ENCODE measurements at regions not wholly inside any gene's neighbourhood (a gene's known extent, or its start where the extent isn't known, plus 50 kb on each side); places are given as distances from the start of the nearest gene placed in this dataset.

GRCh38 chr2:193527146-193527545, 1332.4 kb upstream of the TMEFF2 start:
- no peak for DNase-seq
- Histone ChIP-seq H3K79me2 (ENCODE audit: low read length) (no peaks in the 10 kb centered on the region), H3K9me3 (ENCODE audit: low read length) (peaks cover 7% of the 10 kb centered on the region; the same call in 1 of the 2 replicates), H3K9ac (ENCODE audit: low read length) (no peak overlapping the region), H3K27ac (ENCODE audit: low read length) (no peak overlapping the region), H3K4me3 (ENCODE audit: low read length) (no peak overlapping the region), H3K36me3 (ENCODE audit: insufficient read depth, low read length) (no peaks in the 10 kb centered on the region), H3K4me2 (ENCODE audit: low read depth, low read length, poor library complexity, severe bottlenecking) (no peak overlapping the region), H3K27me3 (ENCODE audit: low read length) (no peaks in the 10 kb centered on the region), H3K9me2 (replicated peaks; ENCODE audit: insufficient read depth, low read length) (no peaks in the 10 kb centered on the region), H2AFZ (ENCODE audit: low read length) (no peak overlapping the region), H3K4me1 (ENCODE audit: low read length) (no peaks in the 10 kb centered on the region), H4K20me1 (ENCODE audit: insufficient read depth, low read depth, low read length) (no peaks in the 10 kb centered on the region)

GRCh38 chr2:193523662-193524061, 1328.9 kb upstream of the TMEFF2 start:
- Histone ChIP-seq H3K36me3 (ENCODE audit: insufficient read depth, low read length) (no peaks in the 10 kb centered on the region), H3K27ac (ENCODE audit: low read length) (no peak overlapping the region), H3K9me3 (ENCODE audit: low read length) (peaks cover 3% of the 10 kb centered on the region; the same call in 1 of the 2 replicates), H3K4me1 (ENCODE audit: low read length) (no peaks in the 10 kb centered on the region), H3K4me3 (ENCODE audit: low read length) (no peak overlapping the region), H3K9me2 (replicated peaks; ENCODE audit: insufficient read depth, low read length) (no peaks in the 10 kb centered on the region), H3K79me2 (ENCODE audit: low read length) (no peaks in the 10 kb centered on the region), H3K4me2 (ENCODE audit: low read depth, low read length, poor library complexity, severe bottlenecking) (no peak overlapping the region), H3K9ac (ENCODE audit: low read length) (no peak overlapping the region), H2AFZ (ENCODE audit: low read length) (no peak overlapping the region), H4K20me1 (ENCODE audit: insufficient read depth, low read depth, low read length) (no peaks in the 10 kb centered on the region), H3K27me3 (ENCODE audit: low read length) (no peaks in the 10 kb centered on the region)
- no peak for DNase-seq

- Histone ChIP-seq H3K27me3 (ENCODE audit: low read length) (no peaks in the 10 kb centered on the region), H3K79me2 (ENCODE audit: low read length) (no peaks in the 10 kb centered on the region), H3K9ac (ENCODE audit: low read length) (no peak overlapping the region), H2AFZ (ENCODE audit: low read length) (no peak overlapping the region), H3K4me1 (ENCODE audit: low read length) (no peaks in the 10 kb centered on the region), H3K36me3 (ENCODE audit: insufficient read depth, low read length) (no peaks in the 10 kb centered on the region), H3K9me3 (ENCODE audit: low read length) (peaks cover 3% of the 10 kb centered on the region; the same call in 1 of the 2 replicates), H3K9me2 (replicated peaks; ENCODE audit: insufficient read depth, low read length) (no peaks in the 10 kb centered on the region), H3K27ac (ENCODE audit: low read length) (no peak overlapping the region), H3K4me3 (ENCODE audit: low read length) (no peak overlapping the region), H4K20me1 (ENCODE audit: insufficient read depth, low read depth, low read length) (no peaks in the 10 kb centered on the region), H3K4me2 (ENCODE audit: low read depth, low read length, poor library complexity, severe bottlenecking) (no peak overlapping the region)
- no peak for DNase-seq
These were observed 1326.8 kb upstream of the TMEFF2 start for GRCh38 chr2:193521523-193521922.

- H4K20me1 ChIP-seq (ENCODE audit: insufficient read depth, low read depth, low read length) = no peaks in the 10 kb centered on the region
- no peaks in the 10 kb centered on the region for H3K79me2 ChIP-seq (ENCODE audit: low read length)
- H3K4me2 ChIP-seq (ENCODE audit: low read depth, low read length, poor library complexity, severe bottlenecking) = no peak overlapping the region
- H3K9me2 ChIP-seq (replicated peaks; ENCODE audit: insufficient read depth, low read length) = no peaks in the 10 kb centered on the region
- no peak overlapping the region for H3K9ac ChIP-seq (ENCODE audit: low read length)
- no peak overlapping the region for H3K4me3 ChIP-seq (ENCODE audit: low read length)
- no peak overlapping the region for H3K27ac ChIP-seq (ENCODE audit: low read length)
- no peak overlapping the region for H2AFZ ChIP-seq (ENCODE audit: low read length)
- H3K4me1 ChIP-seq (ENCODE audit: low read length) = no peaks in the 10 kb centered on the region
- H3K9me3 ChIP-seq (ENCODE audit: low read length) = peaks cover 3% of the 10 kb centered on the region; the same call in 1 of the 2 replicates
- no peak for DNase-seq
- no peaks in the 10 kb centered on the region for H3K36me3 ChIP-seq (ENCODE audit: insufficient read depth, low read length)
- H3K27me3 ChIP-seq (ENCODE audit: low read length) = no peaks in the 10 kb centered on the region
These were observed 1326.2 kb upstream of the TMEFF2 start for GRCh38 chr2:193520709-193521458.

DNA sequence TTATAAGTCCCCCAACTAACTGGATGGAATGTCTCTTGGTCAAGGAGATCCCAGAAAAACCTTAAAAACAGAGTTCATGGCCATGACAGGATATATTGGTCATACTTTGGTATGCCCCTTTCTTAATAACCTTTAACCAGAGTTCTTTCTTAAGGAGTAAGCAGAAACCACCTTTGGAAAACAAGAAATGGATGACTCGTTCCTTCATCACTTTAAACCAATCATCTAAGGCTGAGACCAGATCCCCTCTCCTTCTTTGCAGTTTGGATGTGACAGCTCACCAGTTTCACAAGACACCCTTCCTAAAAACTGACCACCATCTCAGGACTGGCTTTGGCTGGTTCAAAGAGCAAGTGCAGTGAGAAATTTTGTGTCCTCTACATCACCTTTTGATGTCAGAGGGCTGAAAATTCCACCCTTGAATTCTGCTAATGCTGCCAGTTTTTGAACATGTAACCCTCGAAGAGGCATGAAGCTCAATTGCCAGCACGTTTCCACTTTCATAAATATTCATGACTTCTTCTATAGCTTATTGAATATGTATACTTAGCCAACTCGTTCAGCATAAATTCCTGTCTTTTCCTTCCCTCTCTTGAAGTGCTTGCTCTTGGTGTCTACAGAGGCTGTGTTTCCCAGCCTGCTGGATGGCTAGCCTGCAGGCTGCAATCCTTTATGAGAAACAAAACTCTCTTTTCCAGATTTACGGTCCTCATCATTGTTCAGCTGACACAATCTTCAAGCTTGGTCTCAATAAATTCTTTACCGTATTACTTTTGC, 1323.5 kb upstream of the TMEFF2 start:
- Histone ChIP-seq H3K27me3 (ENCODE audit: low read length) (no peaks in the 10 kb centered on the region), H2AFZ (ENCODE audit: low read length) (no peak overlapping the region), H3K9me2 (replicated peaks; ENCODE audit: insufficient read depth, low read length) (no peaks in the 10 kb centered on the region), H3K4me2 (ENCODE audit: low read depth, low read length, poor library complexity, severe bottlenecking) (no peak overlapping the region), H4K20me1 (ENCODE audit: insufficient read depth, low read depth, low read length) (no peaks in the 10 kb centered on the region), H3K4me3 (ENCODE audit: low read length) (no peak overlapping the region), H3K4me1 (ENCODE audit: low read length) (no peaks in the 10 kb centered on the region), H3K9ac (ENCODE audit: low read length) (no peak overlapping the region), H3K27ac (ENCODE audit: low read length) (no peak overlapping the region), H3K79me2 (ENCODE audit: low read length) (no peaks in the 10 kb centered on the region), H3K9me3 (ENCODE audit: low read length) (peaks cover 7% of the 10 kb centered on the region; the same call in 1 of the 2 replicates), H3K36me3 (ENCODE audit: insufficient read depth, low read length) (no peaks in the 10 kb centered on the region)
- no peak for DNase-seq

GRCh38 chr2:193517615-193518014, 1322.9 kb upstream of the TMEFF2 start:
- H3K9ac ChIP-seq (ENCODE audit: low read length) = no peak overlapping the region
- no peaks in the 10 kb centered on the region for H3K79me2 ChIP-seq (ENCODE audit: low read length)
- no peak overlapping the region for H2AFZ ChIP-seq (ENCODE audit: low read length)
- no peaks in the 10 kb centered on the region for H4K20me1 ChIP-seq (ENCODE audit: insufficient read depth, low read depth, low read length)
- H3K36me3 ChIP-seq (ENCODE audit: insufficient read depth, low read length) = no peaks in the 10 kb centered on the region
- H3K4me1 ChIP-seq (ENCODE audit: low read length) = no peaks in the 10 kb centered on the region
- no peaks in the 10 kb centered on the region for H3K9me2 ChIP-seq (replicated peaks; ENCODE audit: insufficient read depth, low read length)
- no peak overlapping the region for H3K4me3 ChIP-seq (ENCODE audit: low read length)
- H3K27me3 ChIP-seq (ENCODE audit: low read length) = no peaks in the 10 kb centered on the region
- no peak overlapping the region for H3K4me2 ChIP-seq (ENCODE audit: low read depth, low read length, poor library complexity, severe bottlenecking)
- DNase-seq = no peak
- H3K27ac ChIP-seq (ENCODE audit: low read length) = no peak overlapping the region
- peaks cover 11% of the 10 kb centered on the region; the same call in 1 of the 2 replicates for H3K9me3 ChIP-seq (ENCODE audit: low read length)

DNA sequence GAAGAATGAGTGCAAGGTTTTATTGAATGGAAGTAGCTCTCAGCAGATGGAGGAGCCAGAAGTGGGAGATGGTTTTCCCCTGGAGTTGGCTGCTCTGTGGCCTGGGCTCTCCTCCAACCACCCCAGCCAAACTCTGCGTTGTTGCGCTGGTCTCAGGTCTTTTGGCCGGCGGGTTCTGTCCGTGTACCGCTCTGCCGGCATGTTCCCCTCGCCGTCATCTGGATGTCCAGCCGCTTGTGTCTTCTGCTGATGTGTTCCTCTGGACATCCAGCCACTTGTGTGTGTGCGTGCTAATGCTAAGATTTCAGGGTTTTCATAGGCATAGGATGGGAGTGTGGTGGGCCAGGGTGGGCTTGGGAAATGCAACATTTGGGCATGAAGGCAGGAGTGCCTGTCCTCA, 1311.3 kb upstream of the TMEFF2 start:
- H3K79me2 ChIP-seq (ENCODE audit: low read length) = no peaks in the 10 kb centered on the region
- no peaks in the 10 kb centered on the region for H3K4me1 ChIP-seq (ENCODE audit: low read length)
- no peak overlapping the region; the same call in 1 of the 2 replicates for H2AFZ ChIP-seq (ENCODE audit: low read length)
- no peaks in the 10 kb centered on the region for H3K9me2 ChIP-seq (replicated peaks; ENCODE audit: insufficient read depth, low read length)
- no peak overlapping the region for H3K27ac ChIP-seq (ENCODE audit: low read length)
- DNase-seq = no peak
- H3K27me3 ChIP-seq (ENCODE audit: low read length) = no peaks in the 10 kb centered on the region
- H3K9me3 ChIP-seq (ENCODE audit: low read length) = peaks cover 4% of the 10 kb centered on the region
- no peak overlapping the region for H3K4me2 ChIP-seq (ENCODE audit: low read depth, low read length, poor library complexity, severe bottlenecking)
- no peaks in the 10 kb centered on the region for H3K36me3 ChIP-seq (ENCODE audit: insufficient read depth, low read length)
- H3K9ac ChIP-seq (ENCODE audit: low read length) = no peak overlapping the region
- no peaks in the 10 kb centered on the region for H4K20me1 ChIP-seq (ENCODE audit: insufficient read depth, low read depth, low read length)
- no peak overlapping the region for H3K4me3 ChIP-seq (ENCODE audit: low read length)

DNA sequence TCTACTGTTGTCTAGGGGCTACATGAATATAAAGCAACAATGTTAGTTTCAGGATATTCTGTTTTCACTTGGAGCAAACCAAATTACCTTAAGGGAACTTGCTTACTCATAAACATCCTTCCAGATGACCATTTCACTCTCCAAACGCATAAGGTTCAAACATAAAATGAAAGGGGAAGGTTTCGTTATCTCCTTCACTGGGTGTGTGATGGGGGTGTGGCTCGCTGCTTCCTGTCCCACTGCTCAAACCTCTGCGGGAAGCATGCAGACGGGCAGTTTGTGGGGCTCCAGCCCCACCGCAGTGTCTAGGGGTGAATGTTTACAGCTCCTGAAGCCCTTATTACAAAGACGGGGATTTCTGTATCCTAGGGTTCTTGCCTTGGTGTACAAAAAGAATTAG, 1310.9 kb upstream of the TMEFF2 start:
- H3K27me3 ChIP-seq (ENCODE audit: low read length) = no peaks in the 10 kb centered on the region
- no peaks in the 10 kb centered on the region for H3K9me2 ChIP-seq (replicated peaks; ENCODE audit: insufficient read depth, low read length)
- DNase-seq = no peak
- no peaks in the 10 kb centered on the region for H3K36me3 ChIP-seq (ENCODE audit: insufficient read depth, low read length)
- H3K4me1 ChIP-seq (ENCODE audit: low read length) = no peaks in the 10 kb centered on the region
- H4K20me1 ChIP-seq (ENCODE audit: insufficient read depth, low read depth, low read length) = no peaks in the 10 kb centered on the region
- no peak overlapping the region for H3K27ac ChIP-seq (ENCODE audit: low read length)
- H3K79me2 ChIP-seq (ENCODE audit: low read length) = no peaks in the 10 kb centered on the region
- no peak overlapping the region for H3K4me2 ChIP-seq (ENCODE audit: low read depth, low read length, poor library complexity, severe bottlenecking)
- no peak overlapping the region; the same call in 1 of the 2 replicates for H2AFZ ChIP-seq (ENCODE audit: low read length)
- H3K9ac ChIP-seq (ENCODE audit: low read length) = no peak overlapping the region
- H3K9me3 ChIP-seq (ENCODE audit: low read length) = peaks cover under 1% of the 10 kb centered on the region
- no peak overlapping the region for H3K4me3 ChIP-seq (ENCODE audit: low read length)

Measured in Karpas-422 (cell line).